ENCODE measurements at regions not wholly inside any gene's neighbourhood (a gene's known extent, or its start where the extent isn't known, plus 50 kb on each side); places are given as distances from the start of the nearest gene placed in this dataset.

- TF ChIP-seq POLR2A (IDR thresholded peaks at IDR 0.05) (no peak), CTCF (IDR thresholded peaks at IDR 0.05) (no peak)
Measured at GRCh38 chr7:79531116-79531515, 77.6 kb upstream of the MAGI2 start.
